HCT116 (cell line): ENCODE measurements at regions not wholly inside any gene's neighbourhood (a gene's known extent, or its start where the extent isn't known, plus 50 kb on each side); places are given as distances from the start of the nearest gene placed in this dataset.

Experiments used
- CTCF ChIP-seq, 3 experiments: fragments of 200-600 bp in 1 of 3; sonication (generic) in 1 of 3; IDR thresholded peaks in 2 of 3; conservative IDR thresholded peaks in 1 of 3; 2 replicates each; pipeline ENCODE4 v1.5.1; 2012 to 2017; ENCODE audit warnings: low read depth in 2 of 3, low read length in 2 of 3, antibody characterized with exemption in 1 of 3, borderline replicate concordance in 1 of 3, control low read depth in 1 of 3, mild to moderate bottlenecking in 1 of 3, mixed read lengths in 1 of 3, mixed run types in 1 of 3, moderate library complexity in 1 of 3; ENCODE audit not compliant: insufficient read depth in 1 of 3
- ELF1 ChIP-seq: IDR thresholded peaks from 2 replicates; pipeline ENCODE4 v1.6.1; 2012; ENCODE audit warnings: low read depth, borderline replicate concordance
- EZH2 ChIP-seq: fragments of 200-600 bp; sonication (generic); IDR thresholded peaks from 2 replicates; pipeline ENCODE4 v1.6.1; 2017; ENCODE audit warnings: antibody characterized with exemption, mixed run types
- EZH2phosphoT487 ChIP-seq: fragments of 200-600 bp; IDR thresholded peaks from 2 replicates; pipeline ENCODE4 v1.6.1; 2018; ENCODE audit warnings: antibody characterized with exemption, borderline replicate concordance
- MAX ChIP-seq: IDR thresholded peaks from 2 replicates; pipeline ENCODE4 v1.6.1; 2012
- POLR2A ChIP-seq: IDR thresholded peaks from 2 replicates; pipeline ENCODE4 v1.7.0; 2011; ENCODE audit warnings: borderline replicate concordance; ENCODE audit not compliant: insufficient read depth, insufficient read length; ENCODE audit errors: extremely low read depth
- POLR2AphosphoS5 ChIP-seq: IDR thresholded peaks from 2 replicates; pipeline ENCODE4 v1.6.1; 2011; ENCODE audit warnings: mild to moderate bottlenecking, low read depth, low read length, moderate library complexity
- RAD21 ChIP-seq: IDR thresholded peaks from 2 replicates; pipeline ENCODE4 v1.6.1; 2012; ENCODE audit warnings: low read depth, mild to moderate bottlenecking
- REST ChIP-seq: IDR thresholded peaks from 2 replicates; pipeline ENCODE4 v1.6.1; 2012; ENCODE audit warnings: low read depth
- SRF ChIP-seq: IDR thresholded peaks from 2 replicates; pipeline ENCODE4 v1.6.1; 2012; ENCODE audit warnings: low read depth
- TCF7L2 ChIP-seq: IDR thresholded peaks from 2 replicates; pipeline ENCODE4 v1.7.0; 2011; ENCODE audit warnings: borderline replicate concordance, inconsistent platforms; ENCODE audit not compliant: insufficient read depth, insufficient read length; ENCODE audit errors: extremely low read depth

GRCh38 chr2:217383620-217384019, 523.8 kb upstream of the TNP1 start:
- TF ChIP-seq CTCF (IDR thresholded peaks at IDR 0.05 in 2 of 3, conservative IDR thresholded peaks at IDR 0.05 in 1 of 3; ENCODE audit: borderline replicate concordance in 1 of 3, insufficient read depth in 1 of 3, low read depth in 2 of 3, low read length in 2 of 3) (no peak), EZH2 (no peak), MAX (no peak), SRF (no peak), ELF1 (no peak), EZH2phosphoT487 (no peak), TCF7L2 (no peak), REST (no peak), POLR2A (no peak), RAD21 (no peak), POLR2AphosphoS5 (no peak)
